GM12891 (cell line): ENCODE measurements at regions not wholly inside any gene's neighbourhood (a gene's known extent, or its start where the extent isn't known, plus 50 kb on each side); places are given as distances from the start of the nearest gene placed in this dataset.

Experiments used
- POLR2A ChIP-seq: IDR thresholded peaks from 2 replicates; pipeline ENCODE4 v1.6.1; 2011; ENCODE audit warnings: low read depth, low read length, control low read depth
- POLR2AphosphoS5 ChIP-seq: IDR thresholded peaks from 2 replicates; pipeline ENCODE4 v1.6.1; 2011; ENCODE audit warnings: low read depth, low read length, control low read depth
- POU2F2 ChIP-seq: IDR thresholded peaks from 2 replicates; pipeline ENCODE4 v1.6.1; 2011; ENCODE audit warnings: low read depth, mild to moderate bottlenecking, control low read depth, low read length, moderate library complexity
- SPI1 ChIP-seq: IDR thresholded peaks from 2 replicates; pipeline ENCODE4 v1.6.1; 2011; ENCODE audit warnings: low read depth, low read length, control low read depth
- TAF1 ChIP-seq: IDR thresholded peaks from 2 replicates; pipeline ENCODE4 v1.6.1; 2011; ENCODE audit warnings: low read depth, low read length, control low read depth

DNA sequence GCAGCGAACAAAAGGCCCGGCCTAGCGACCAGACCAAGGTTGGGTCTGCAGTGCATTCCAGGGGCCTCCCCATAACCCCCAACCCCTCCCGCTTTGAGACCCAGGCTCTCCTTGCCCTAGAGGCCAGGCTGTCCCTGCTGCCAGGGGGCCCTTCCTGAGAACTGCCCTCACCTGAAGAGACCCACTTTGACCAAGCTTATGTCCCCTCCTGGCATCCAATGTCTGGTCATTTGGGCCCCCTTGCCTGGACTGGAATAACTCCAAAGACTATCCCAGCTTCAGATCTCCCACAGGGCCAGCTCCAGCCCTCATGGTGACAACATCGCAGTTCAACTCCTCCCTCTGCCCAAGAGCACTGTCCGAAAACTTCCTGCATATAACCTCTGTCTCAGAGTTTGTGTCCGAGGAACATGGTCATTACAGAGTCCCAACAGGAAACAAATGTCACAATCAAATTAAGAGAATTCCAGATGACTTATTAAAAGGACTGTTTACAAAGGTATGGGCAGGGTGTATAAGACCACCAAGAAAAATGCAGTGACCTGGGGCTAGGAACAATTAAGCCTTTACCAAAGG lies 125.0 kb downstream of the BANF2 start:
- TF ChIP-seq TAF1 (no peak), POLR2AphosphoS5 (no peak), SPI1 (no peak), POLR2A (no peak), POU2F2 (no peak)
